Mucosa of gallbladder (tissue), 1 donor: ENCODE measurements at regions not wholly inside any gene's neighbourhood (a gene's known extent, or its start where the extent isn't known, plus 50 kb on each side); places are given as distances from the start of the nearest gene placed in this dataset.

Experiments used
- DNase-seq: peaks from one replicate; pipeline ENCODE4 v3.0.0-alpha.2; 2020; ENCODE audit warnings: low spot score
- donor health status: DM: no; HTN: no; CAD: no.

DNA sequence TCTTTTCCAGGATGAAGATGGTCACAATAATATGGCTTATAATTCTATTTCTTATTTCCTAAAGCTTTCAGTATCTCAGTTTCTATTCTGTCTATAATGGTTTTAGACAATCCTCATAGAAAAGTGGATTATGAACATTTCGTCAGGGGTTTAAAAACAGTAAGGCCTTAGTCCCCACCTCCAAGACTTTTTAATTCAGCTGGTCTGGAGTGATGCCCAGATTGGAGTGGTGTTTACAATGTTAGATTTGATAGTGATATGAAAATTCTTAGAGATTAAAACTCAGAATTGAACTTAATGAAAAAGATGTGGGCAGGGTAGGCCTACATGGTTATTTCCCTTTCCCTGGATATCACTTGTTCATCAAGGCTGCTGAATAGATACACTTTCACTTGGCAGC is 1238.3 kb downstream of the SORCS3 start:
- no peak for DNase-seq

DNA sequence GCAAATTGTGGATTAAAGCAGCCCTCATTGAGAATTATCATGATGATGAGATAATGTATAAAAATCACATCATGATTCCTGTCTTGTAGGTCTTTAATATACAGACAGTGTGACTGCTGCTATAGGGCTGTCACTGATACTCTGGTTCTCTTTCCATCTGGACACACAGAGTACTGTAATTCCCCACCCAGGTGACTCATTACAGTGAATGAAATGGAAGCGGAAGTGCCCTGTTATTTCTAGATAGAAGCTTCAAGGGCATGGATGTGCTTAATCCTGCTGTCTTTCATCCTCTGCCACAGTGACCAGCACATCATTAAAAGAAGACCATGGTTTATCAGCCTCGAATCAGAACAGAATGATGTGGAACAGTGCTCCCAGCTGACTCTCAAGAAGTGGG is 1234.0 kb downstream of the SORCS3 start:
- DNase-seq: no peak

DNA sequence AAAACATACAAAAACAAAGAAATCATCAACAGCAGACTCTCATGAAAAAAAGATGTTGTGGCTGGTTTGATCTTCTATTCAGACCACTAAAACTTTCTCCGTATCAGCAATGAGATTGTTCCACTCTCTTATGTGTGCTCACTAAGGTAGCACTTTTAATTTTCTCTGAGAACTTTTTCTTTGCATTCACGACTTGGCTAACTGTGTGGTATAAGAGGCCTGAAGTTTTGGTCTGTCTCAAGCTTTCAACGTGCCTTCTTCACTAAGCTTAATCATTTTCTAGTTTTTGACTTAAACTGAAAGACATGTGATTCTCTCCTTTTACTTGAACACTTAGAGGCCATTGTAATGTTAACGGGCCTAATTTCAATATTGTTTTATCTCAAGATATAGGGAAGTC is 1231.6 kb downstream of the SORCS3 start:
- no peak for DNase-seq

DNA sequence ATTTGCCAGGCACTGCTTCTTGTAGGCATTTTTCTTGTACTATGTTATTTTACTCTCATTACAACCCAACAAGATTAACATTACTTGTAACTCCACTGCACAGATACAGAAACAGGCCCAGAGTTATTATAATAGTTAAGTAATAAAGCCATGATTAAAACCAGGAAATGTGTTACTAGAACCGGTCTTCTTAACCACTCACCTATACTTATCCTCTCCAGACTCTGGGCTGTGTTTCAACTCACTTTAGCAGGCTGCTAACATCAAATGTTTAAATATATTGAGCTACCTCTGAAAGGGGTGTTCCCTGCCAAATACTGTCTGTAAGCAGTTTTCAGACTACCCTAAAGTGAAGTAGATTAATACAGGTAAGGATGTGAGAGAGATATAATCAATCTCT is 1227.8 kb downstream of the SORCS3 start:
- no peak for DNase-seq

DNA sequence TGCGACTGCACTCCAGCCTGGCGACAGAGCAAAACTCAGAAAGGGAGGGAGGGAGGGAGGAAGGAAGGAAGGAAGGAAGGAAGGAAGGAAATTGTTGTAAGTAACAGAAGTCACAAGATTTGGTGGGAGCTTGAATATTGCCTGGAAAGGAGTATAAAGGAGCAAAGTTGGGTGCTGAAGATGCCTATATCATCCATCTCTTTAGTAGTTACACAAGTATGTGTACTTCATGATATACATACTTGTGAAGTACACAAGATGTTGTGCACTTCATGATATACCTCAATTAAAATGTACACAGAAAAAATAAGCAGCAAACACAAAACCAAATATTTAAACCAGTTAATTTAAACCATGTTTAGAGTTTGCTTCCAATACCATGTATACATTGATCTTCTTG is 1223.8 kb downstream of the SORCS3 start:
- DNase-seq: no peak

DNA sequence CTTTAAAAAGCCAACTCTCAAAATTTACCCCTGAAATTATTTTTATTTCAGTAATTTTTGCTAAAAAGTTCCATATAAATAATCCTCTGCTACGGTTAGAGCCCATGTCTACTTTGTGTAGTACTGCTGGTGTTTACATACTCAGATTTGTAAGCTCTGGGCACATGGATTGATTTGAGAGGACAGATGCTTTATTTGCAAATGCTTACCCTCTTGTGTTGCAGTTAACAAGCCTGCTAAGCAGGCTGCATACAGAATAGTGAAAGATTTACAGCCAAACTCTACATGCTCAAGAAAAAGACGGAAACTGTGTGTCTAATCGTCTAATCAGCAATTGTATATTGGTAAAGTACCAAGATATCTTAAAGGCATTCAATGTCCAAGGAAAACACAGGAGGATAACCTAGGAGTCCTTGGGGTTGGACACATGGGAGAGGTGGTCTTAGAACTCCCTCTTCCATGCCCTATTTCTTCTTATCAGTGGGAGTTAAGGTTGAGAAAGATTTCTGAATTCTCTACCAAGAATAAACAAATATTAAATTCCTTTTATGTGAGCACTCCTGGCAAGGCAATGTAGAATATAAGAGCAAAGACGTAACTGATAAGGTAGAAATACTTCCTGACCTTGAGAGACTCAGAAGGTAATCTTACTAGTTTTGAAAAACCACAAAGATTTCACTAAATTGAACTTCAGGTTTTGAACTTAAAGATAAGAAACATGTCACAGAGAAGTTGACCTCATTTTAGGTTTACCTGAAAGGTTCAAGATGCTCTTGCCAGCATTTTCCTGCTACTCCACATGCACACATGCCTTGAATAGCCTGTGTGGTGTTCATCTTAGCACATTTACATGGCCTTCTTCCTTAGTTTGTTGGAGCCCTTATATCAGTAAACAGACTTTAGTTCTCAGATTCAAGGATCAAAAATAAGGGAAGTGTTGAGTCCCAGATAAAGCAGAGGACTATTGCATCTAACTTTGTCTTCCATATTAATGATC is 1216.5 kb downstream of the SORCS3 start:
- DNase-seq: no peak

DNA sequence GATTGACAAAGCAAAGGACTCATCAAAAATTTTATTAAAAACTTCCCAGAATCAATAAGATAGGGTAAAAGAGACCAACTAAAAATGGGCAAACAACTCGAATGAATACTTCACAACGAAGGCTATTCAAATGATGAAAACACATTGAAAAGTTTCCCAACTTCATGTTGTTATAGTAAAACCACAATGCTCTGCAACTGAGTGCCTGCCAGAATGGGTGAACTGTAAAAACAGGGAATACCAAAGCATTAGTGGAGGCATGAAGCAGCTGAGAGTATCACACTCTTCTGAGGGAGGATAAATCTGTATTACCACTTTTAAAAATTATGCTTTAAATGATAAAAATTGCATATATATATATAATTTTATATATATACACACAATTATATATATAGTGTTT is 1214.7 kb downstream of the SORCS3 start:
- no peak for DNase-seq

DNA sequence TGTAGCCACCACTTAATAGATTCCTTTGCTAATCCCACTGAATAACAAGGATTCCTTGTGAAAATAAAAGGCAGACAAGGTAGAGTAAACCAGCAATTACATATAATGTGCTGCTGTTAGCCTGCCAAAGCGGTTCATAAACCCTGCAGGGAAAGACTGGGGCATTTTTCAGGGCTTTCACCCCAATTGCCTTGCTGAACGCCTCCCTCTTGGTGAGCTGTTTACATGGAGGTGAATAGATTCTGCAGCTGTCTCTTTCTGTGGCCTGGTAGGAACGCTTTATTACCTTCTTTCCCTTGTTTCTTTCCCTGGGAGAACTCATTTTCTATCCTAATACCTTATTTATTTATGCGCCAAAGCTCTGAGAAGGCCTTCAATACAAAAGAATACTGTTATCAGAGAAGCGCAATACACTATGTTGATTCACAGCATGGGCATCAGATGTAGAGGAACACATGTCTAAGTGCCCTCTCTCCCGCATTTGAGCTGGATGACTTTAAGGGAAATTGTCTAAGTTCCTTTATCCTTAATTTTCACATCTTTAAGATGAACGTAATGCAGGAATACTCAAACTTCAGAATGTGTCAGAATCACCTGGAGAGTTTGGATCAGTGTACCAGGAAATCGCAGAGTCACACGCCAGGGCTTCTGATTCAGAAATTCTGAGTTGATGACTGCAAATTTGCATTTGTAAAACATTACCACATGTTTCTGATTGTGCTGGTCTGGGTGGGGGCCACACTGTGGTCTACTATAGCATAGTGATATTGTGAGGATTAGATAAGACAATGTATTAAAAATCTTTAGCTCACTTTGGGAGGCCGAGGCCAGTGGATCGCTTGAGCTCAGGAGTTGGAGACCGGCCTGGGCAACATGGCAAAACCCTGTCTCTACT is 1203.8 kb downstream of the SORCS3 start:
- no peak for DNase-seq

DNA sequence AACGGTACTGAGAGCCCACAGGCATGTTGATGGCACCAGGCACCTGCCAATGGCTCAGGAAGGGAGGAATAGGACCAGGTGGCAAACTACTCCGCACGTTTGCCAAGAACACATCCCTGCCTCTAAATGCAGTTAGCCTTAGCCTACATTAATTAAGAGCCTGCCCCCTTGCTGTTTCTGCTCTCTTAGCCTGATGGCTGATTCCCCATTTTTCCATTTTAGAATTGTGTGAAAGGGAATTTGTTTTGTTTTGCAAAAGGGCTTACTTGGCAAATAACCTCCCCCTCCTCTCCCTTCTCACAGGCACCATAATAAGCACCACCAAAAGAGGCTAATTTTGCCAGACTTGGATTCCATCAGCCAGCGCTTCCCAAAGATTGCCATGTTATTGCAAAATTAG is 1203.2 kb downstream of the SORCS3 start:
- DNase-seq: no peak

DNA sequence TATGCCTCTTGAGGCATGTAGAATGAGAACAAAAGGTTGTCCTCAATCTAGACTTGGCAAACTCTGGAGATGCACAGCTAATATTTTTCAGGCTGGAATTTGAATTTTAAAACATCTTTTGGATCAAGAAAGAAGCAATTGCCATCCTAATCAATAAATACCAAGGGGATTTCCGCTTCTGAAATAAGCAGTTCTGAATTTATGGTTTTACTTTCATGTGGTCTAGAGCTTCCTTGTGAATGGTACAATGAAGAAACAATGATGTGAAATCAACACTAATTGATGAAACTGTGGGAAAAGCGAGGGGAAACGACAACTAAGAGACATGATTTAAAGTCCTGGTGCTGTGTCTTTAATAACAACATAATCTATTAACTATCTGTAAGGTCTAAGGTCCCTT is 1202.7 kb downstream of the SORCS3 start:
- no peak for DNase-seq

DNA sequence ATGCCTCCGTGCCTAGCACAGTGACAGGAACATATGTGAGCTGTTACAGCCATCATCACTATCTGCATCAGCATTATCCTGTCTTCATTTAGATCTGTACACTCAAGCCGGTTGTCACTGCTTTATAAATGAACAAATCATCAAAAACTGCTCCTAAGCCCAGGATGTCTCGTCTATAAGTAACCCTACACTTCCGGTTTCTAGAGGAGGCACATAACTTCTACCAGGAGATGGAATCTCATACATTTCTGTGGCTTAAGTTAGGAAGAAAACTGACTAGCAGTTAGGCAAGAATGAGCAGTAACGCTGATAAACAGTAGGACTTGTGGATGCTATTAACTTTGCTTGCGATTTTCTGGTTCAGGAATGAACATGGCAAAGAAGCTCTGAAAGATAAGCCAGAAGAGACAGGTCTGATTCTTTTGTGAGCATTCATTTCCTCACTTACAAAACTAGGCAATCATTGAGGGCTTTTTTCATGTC is 1199.2 kb downstream of the SORCS3 start:
- no peak for DNase-seq

DNA sequence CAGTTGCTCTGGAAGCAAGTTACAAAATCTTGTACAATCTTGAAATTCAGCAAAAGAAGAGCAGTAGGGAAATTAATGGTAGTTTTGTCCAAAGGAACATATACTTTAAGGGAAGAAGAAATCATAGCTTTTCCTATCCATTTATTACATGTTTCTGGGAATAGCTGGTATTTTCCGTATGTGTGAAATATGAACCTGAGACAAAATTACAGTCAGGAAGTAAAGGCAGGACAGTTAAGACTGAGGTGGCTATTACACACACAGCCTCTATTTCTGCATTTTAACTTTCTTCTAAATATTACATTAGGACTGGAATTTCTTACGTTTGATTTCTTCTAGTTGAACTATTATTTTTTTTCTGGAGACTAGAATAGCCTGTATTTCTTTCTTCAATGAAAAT is 1197.3 kb downstream of the SORCS3 start:
- DNase-seq: no peak

DNA sequence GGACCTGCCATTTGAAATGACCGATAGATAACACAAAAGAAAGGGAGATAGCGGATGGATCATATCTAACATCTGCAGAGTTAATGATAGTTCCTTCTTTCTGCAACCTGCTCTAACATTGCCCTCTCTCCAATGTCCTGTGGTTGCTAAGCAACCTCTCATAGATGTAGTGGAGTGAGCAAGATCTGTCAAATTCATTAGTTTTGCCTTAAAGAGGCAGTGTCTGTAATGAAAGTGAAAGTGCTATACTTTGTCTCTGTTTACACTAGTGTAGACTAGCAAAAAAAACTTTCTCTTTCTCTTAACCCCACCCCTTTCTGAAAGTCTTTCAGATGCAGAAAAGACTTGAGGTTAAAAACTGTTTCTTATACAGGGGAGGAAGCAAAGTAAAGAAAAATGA is 1196.9 kb downstream of the SORCS3 start:
- no peak for DNase-seq

DNA sequence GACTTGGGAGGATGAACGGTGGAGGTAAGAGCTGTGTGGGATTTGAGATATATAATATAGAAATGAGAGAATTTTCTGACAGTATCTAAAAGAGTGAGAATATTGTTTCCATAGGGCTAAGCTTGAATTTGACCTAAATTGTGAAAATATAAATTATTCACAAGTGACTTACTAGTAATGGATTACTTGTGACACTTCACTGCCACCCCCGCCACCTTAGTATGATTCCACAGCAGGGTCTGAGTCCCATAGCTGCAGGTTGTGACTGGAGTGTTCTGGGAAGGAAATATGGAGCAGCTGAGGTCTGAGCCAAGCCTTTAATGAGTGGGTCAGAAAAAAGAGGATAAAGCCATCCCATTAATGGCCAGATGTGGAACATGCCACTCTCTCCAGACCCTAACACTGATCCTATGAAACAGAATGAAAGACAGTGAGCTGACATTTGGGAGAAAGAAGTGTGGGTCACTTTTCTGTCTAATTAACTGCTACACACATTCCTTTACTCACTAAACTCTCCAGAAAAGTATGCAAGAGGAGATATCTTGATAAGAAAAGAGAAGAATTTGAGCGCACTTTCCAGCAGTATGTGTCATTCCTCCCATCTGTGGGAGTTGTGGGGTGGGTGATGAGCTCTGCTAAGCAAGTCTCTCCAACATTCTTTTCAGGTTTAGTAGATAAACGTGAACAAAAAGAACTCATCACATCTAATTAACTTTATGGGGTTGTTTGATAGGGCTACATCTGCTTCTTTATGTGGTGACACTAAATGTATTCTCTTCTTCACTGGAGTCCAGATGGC is 1193.4 kb downstream of the SORCS3 start:
- DNase-seq: no peak

DNA sequence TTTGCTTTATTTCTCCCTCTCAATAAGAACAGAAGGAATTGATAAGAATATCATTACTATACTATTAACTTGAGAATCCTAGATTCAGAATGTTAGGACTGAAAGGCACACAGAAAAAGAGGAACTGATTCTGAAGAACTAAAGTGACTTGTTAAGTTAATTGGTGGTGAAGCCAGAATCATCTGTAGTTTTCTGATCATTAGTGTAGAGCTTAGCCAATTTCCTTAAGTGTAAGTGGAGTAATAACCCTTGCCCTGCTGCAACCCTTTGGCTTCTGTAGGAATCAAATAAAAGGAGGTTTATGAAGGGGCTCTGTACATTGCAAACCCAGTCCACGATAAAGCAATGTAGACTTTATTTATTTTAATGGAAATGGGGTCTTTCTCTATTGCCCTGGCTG is 1186.0 kb downstream of the SORCS3 start:
- DNase-seq: no peak

DNA sequence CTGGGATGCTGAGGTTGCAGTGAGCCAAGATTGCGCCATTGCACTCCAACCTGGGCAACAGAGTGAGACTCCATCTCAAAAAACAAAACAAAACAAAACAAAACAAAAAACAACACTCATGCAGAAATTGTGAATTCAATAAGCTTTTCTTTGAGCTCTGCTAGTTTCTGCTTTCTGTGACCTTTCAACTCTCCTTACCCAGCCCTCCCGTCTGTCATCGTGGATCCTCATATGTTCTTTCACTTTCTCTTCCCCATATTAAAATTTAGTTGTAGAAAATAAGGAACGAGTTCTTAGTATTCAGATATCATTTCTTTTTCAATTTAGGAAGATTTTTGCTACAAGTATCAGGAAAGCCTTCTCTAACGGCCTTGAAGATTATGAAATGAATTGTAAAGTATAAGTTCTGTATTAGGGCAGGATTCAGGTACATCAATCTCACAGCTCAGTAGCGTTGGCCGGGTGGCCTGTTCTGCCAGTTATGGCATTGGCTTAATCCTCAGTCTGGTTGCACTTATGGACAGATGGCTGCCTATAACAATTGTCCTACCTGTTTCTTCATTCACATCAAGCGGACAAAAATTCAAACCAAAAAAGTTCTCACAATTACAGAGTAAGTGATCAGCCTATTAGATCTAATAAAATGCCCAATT is 1167.0 kb downstream of the SORCS3 start:
- no peak for DNase-seq

DNA sequence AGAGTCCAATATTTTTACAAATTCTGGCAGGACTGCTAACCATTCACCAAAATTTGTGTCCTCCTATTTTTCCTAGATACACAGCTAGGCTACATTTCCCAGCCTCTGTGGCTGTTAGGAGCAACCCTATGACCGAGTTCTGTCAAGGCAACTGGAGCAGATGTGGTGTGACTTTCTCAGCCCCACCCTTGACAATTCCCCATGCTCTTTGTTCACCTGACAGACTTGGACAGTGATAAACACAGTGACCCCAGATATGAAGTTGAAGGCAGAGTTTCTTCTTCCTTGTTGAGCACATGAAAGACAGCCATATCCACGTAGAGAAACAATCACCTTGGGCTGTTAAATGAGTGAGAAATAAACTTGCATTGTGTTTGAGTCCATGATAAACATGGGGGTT is 1162.1 kb downstream of the SORCS3 start:
- no peak for DNase-seq

DNA sequence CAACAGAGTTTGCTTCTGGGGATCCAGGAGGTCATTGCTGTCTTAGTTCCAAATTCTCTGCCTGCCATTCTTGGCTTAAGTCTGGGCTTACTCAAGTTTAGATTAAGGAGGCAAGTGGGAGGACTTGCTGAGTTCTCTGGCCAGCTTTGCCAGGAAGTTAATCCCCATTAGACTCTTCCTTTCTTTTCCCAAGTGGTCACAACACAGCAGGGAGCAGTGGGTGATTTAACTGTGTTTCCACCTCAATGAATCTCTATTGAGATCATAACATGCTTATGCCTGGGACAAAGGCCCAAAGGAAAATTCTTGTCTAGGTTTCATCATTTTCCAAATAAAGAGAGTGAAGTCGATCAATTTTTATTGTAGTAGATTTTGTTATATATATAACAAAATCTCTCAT is 1159.6 kb downstream of the SORCS3 start:
- DNase-seq: no peak

DNA sequence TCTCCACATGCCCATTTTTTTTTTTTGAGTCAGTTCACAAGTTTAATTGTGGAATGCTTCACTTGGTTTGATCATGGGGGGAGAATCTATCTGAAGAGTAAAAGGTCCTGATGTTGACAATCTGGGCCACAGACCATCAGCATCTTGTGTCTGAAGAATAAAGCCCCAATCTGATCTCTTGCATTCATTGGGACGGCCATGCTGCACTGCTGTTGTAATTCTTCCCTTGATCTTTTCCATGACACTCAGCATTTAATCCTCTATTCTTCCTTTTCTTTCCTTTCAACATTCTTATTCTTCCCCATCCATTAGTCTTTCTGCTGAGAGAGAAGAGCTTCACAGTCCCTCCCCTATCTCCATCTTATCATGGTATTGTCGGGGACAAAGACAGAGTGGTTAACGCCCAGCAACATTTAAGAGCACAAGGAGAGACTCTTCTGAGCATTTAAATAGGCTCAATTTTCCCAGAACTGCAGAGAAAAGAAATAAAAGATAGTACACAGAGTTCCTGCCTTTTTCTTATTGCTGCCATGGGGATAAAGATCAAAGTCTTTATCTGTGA is 1157.3 kb downstream of the SORCS3 start:
- no peak for DNase-seq

DNA sequence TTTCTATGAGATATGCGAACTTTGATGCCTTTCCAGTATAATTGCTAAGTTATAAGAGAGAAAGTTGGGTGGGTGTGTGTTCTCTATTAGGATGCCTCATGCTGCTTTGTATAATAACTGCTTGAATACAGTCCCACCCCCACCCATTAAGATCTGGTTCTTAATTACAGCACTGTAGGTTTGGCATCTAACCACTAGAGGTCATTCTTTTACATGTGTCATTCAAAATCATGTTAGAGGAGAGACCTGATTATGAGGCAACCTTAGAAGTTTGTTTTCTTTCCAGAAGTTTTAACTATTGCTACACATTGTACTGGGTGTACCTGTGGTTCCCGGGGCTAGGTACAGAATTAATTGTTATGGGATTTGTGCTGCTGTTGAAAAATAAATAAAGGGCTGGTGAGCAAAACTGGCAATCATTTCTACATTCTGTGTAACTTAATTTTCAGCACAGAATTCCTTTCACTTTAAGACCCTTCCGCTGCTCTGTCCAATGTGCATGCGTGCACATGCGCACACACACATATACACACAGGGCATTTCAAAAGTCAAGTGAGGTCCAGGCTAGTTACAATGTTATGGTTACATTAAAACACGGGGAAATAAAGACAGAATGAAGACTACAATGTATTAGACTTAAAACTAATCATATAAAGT is 1156.3 kb downstream of the SORCS3 start:
- no peak for DNase-seq
